ENCODE measurements at regions not wholly inside any gene's neighbourhood (a gene's known extent, or its start where the extent isn't known, plus 50 kb on each side); places are given as distances from the start of the nearest gene placed in this dataset.

- RAD21 ChIA-PET (ENCODE audit: low non-redundant PET in 1 of 2, low total read pairs in 2 of 2, uncharacterized antibody in 2 of 2, unreplicated experiment in 2 of 2): no interaction called here
- intact Hi-C loops (cut with micrococcal nuclease): no loop called here
- H3K27me3 ChIP-seq (ENCODE audit: insufficient read depth, low read length): no peaks in the 10 kb centered on the region
- no peaks in the 10 kb centered on the region for H3K9me3 ChIP-seq (ENCODE audit: control insufficient read depth in 1 of 2, insufficient read depth in 1 of 2, low read depth in 1 of 2, low read length in 2 of 2)
- no TSS peak for BruUV-seq (replicated peaks)
- CTCF ChIA-PET: no interaction called here
- H3K4me2 ChIP-seq (ENCODE audit: low read length): no peak overlapping the region
- no peak overlapping the region for H3K27ac ChIP-seq (ENCODE audit: low read depth, low read length)
- no peak overlapping the region for H2AFZ ChIP-seq (ENCODE audit: low read depth, low read length, poor library complexity, severe bottlenecking)
- H3K79me2 ChIP-seq (ENCODE audit: insufficient read depth, low read length): no peaks in the 10 kb centered on the region
- DNase-seq (ENCODE audit: low read depth, low spot score): no peak
- no peaks in the 10 kb centered on the region for H3K4me1 ChIP-seq (ENCODE audit: control insufficient read depth in 1 of 2, insufficient read depth in 2 of 2, low read length in 2 of 2)
- TF ChIP-seq ZFX (IDR thresholded peaks at IDR 0.05): no peak
- no peak for TF ChIP-seq POLR2AphosphoS5 (IDR thresholded peaks at IDR 0.05; ENCODE audit: low read depth, low read length)
- no peak for TF ChIP-seq EZH2phosphoT487 (IDR thresholded peaks at IDR 0.05; ENCODE audit: borderline replicate concordance)
- no peak for TF ChIP-seq TCF7L2 (IDR thresholded peaks at IDR 0.05; ENCODE audit: borderline replicate concordance, extremely low read depth, insufficient read depth, insufficient read length)
- TF ChIP-seq FOSL1 (IDR thresholded peaks at IDR 0.05; ENCODE audit: low read depth): no peak
- TF ChIP-seq CEBPB (IDR thresholded peaks at IDR 0.05; ENCODE audit: low read depth): no peak
- TF ChIP-seq YY1 (IDR thresholded peaks at IDR 0.05; ENCODE audit: extremely low read depth, insufficient replicate concordance, low read depth, low read length): no peak
- no peak for TF ChIP-seq ZNF274 (IDR thresholded peaks at IDR 0.05; ENCODE audit: low read depth, low read length)
- no peak for TF ChIP-seq CBX3 (IDR thresholded peaks at IDR 0.05; ENCODE audit: low read depth)
- TF ChIP-seq, protein P1, sequence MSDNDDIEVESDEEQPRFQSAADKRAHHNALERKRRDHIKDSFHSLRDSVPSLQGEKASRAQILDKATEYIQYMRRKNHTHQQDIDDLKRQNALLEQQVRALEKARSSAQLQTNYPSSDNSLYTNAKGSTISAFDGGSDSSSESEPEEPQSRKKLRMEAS (IDR thresholded peaks at IDR 0.05): no peak
- no peak for TF ChIP-seq SRF (IDR thresholded peaks at IDR 0.05; ENCODE audit: low read depth)
- TF ChIP-seq, protein P2, sequence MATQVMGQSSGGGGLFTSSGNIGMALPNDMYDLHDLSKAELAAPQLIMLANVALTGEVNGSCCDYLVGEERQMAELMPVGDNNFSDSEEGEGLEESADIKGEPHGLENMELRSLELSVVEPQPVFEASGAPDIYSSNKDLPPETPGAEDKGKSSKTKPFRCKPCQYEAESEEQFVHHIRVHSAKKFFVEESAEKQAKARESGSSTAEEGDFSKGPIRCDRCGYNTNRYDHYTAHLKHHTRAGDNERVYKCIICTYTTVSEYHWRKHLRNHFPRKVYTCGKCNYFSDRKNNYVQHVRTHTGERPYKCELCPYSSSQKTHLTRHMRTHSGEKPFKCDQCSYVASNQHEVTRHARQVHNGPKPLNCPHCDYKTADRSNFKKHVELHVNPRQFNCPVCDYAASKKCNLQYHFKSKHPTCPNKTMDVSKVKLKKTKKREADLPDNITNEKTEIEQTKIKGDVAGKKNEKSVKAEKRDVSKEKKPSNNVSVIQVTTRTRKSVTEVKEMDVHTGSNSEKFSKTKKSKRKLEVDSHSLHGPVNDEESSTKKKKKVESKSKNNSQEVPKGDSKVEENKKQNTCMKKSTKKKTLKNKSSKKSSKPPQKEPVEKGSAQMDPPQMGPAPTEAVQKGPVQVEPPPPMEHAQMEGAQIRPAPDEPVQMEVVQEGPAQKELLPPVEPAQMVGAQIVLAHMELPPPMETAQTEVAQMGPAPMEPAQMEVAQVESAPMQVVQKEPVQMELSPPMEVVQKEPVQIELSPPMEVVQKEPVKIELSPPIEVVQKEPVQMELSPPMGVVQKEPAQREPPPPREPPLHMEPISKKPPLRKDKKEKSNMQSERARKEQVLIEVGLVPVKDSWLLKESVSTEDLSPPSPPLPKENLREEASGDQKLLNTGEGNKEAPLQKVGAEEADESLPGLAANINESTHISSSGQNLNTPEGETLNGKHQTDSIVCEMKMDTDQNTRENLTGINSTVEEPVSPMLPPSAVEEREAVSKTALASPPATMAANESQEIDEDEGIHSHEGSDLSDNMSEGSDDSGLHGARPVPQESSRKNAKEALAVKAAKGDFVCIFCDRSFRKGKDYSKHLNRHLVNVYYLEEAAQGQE (IDR thresholded peaks at IDR 0.05; ENCODE audit: low read depth): no peak
- TF ChIP-seq ZBTB33 (IDR thresholded peaks at IDR 0.05; ENCODE audit: extremely low read depth, insufficient replicate concordance, low read length): no peak
- TF ChIP-seq, protein P3, sequence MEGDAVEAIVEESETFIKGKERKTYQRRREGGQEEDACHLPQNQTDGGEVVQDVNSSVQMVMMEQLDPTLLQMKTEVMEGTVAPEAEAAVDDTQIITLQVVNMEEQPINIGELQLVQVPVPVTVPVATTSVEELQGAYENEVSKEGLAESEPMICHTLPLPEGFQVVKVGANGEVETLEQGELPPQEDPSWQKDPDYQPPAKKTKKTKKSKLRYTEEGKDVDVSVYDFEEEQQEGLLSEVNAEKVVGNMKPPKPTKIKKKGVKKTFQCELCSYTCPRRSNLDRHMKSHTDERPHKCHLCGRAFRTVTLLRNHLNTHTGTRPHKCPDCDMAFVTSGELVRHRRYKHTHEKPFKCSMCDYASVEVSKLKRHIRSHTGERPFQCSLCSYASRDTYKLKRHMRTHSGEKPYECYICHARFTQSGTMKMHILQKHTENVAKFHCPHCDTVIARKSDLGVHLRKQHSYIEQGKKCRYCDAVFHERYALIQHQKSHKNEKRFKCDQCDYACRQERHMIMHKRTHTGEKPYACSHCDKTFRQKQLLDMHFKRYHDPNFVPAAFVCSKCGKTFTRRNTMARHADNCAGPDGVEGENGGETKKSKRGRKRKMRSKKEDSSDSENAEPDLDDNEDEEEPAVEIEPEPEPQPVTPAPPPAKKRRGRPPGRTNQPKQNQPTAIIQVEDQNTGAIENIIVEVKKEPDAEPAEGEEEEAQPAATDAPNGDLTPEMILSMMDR (IDR thresholded peaks at IDR 0.05 in 2 of 3, conservative IDR thresholded peaks at IDR 0.05 in 1 of 3; ENCODE audit: borderline replicate concordance in 1 of 3, insufficient read depth in 1 of 3, low read depth in 2 of 3, low read length in 2 of 3): no peak
- no peak for TF ChIP-seq POLR2A (IDR thresholded peaks at IDR 0.05; ENCODE audit: borderline replicate concordance, extremely low read depth, insufficient read depth, insufficient read length)
- no peak for TF ChIP-seq SIN3A (IDR thresholded peaks at IDR 0.05; ENCODE audit: low read depth)
- TF ChIP-seq EZH2 (IDR thresholded peaks at IDR 0.05): no peak
- no peak for TF ChIP-seq EGR1 (IDR thresholded peaks at IDR 0.05; ENCODE audit: low read depth)
- H3K9ac ChIP-seq (ENCODE audit: low read length): no peak overlapping the region
- no peak overlapping the region for H3K4me3 ChIP-seq (replicated peaks in 1 of 2; ENCODE audit: low read depth in 1 of 2, low read length in 2 of 2)
- ATAC-seq: no peak
- H3K9me2 ChIP-seq (ENCODE audit: insufficient read depth): no peaks in the 10 kb centered on the region
- POLR2A ChIA-PET: no interaction called here
- no peaks in the 10 kb centered on the region for H3K36me3 ChIP-seq (ENCODE audit: control insufficient read depth in 1 of 2, insufficient read depth in 2 of 2, low read length in 2 of 2)
- no peaks in the 10 kb centered on the region for H4K20me1 ChIP-seq (ENCODE audit: insufficient read depth)
Measured at GRCh38 chr2:12658310-12658945, 58.3 kb upstream of the TRIB2 start.
